ENCODE measurements at regions not wholly inside any gene's neighbourhood (a gene's known extent, or its start where the extent isn't known, plus 50 kb on each side); places are given as distances from the start of the nearest gene placed in this dataset.

- H3K36me3 ChIP-seq (ENCODE audit: control insufficient read depth in 1 of 2, insufficient read depth in 2 of 2, low read length in 2 of 2), result no peaks in the 10 kb centered on the region
- no peak overlapping the region for H3K27ac ChIP-seq (ENCODE audit: low read length)
- H3K4me1 ChIP-seq (ENCODE audit: control insufficient read depth in 1 of 2, insufficient read depth in 2 of 2, low read length in 2 of 2), result no peaks in the 10 kb centered on the region
Measured at GRCh38 chr2:177075254-177075653, 137.3 kb upstream of the HNRNPA3 start.

DNA sequence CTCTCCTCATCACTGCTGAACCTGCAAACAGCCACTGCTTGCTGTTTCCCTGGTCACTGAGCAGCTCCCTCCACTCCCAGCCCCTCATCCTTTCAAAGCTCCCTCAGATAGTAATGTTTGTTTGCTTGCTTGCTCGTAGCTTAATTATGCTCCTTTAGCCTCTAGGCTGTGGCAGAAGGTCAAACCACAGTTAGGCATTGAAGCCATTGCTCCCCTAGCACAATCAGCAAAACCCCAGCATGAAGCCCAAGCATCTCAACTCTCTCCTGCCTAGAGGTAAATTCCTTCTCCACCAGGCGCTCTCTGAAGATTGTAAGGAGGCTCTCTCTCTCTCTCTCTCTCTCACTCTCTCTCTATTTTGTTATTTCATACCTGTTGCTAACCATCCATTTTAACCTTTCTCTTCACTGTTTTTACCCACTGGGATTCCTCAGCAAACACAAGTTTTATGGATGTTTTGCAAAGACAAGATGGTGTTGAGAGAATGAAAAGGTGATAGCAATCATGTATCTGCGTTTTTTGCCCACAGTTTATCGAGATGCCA lies 135.9 kb upstream of the HNRNPA3 start:
- H3K4me3 ChIP-seq (ENCODE audit: low read depth in 1 of 2, low read length in 2 of 2), result no peak overlapping the region
- H3K9me3 ChIP-seq (ENCODE audit: control insufficient read depth in 1 of 2, low read length in 2 of 2), result no peaks in the 10 kb centered on the region
- no peaks in the 10 kb centered on the region for H3K4me1 ChIP-seq (ENCODE audit: control insufficient read depth in 1 of 2, insufficient read depth in 2 of 2, low read length in 2 of 2)
- no peaks in the 10 kb centered on the region for H3K36me3 ChIP-seq (ENCODE audit: control insufficient read depth in 1 of 2, insufficient read depth in 2 of 2, low read length in 2 of 2)
- no peak overlapping the region for H3K27ac ChIP-seq (ENCODE audit: low read length)
- no peaks in the 10 kb centered on the region for H3K27me3 ChIP-seq (ENCODE audit: low read depth, low read length)

More at GRCh38 chr2:177075254-177075653, 137.3 kb upstream of the HNRNPA3 start:
- H3K27me3 ChIP-seq (ENCODE audit: low read depth, low read length), result no peaks in the 10 kb centered on the region
- H3K9me3 ChIP-seq (ENCODE audit: control insufficient read depth in 1 of 2, low read length in 2 of 2), result no peaks in the 10 kb centered on the region
- no peak overlapping the region for H3K4me3 ChIP-seq (ENCODE audit: low read depth in 1 of 2, low read length in 2 of 2)

GRCh38 chr2:177077778-177078177 lies 134.8 kb upstream of the HNRNPA3 start:
- Histone ChIP-seq H3K4me1 (ENCODE audit: control insufficient read depth in 1 of 2, insufficient read depth in 2 of 2, low read length in 2 of 2) (no peaks in the 10 kb centered on the region), H3K9me3 (ENCODE audit: control insufficient read depth in 1 of 2, low read length in 2 of 2) (no peaks in the 10 kb centered on the region), H3K4me3 (ENCODE audit: low read depth in 1 of 2, low read length in 2 of 2) (no peak overlapping the region), H3K27me3 (ENCODE audit: low read depth, low read length) (no peaks in the 10 kb centered on the region), H3K27ac (ENCODE audit: low read length) (no peak overlapping the region), H3K36me3 (ENCODE audit: control insufficient read depth in 1 of 2, insufficient read depth in 2 of 2, low read length in 2 of 2) (no peaks in the 10 kb centered on the region)

DNA sequence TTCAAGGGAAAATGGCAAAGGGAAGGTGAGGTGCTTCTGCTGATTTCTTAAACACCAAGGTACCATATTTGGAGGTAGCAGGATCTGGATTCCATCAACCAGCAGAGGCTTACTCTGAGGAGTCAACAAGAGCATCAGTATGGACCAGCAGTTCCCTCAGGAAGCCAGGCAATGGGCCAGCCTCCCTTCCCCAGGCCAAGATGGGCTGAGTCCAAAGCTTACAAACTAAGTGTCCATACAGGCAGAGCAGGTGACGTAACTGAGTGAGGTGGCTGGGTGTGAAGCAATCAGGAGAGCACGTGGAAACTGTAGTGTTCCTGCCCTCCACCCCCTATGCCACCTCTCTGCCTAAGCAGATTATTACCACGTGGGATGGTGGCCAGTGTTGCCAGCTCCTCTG lies 134.2 kb upstream of the HNRNPA3 start:
- no peaks in the 10 kb centered on the region for H3K9me3 ChIP-seq (ENCODE audit: control insufficient read depth in 1 of 2, low read length in 2 of 2)
- no peaks in the 10 kb centered on the region for H3K27me3 ChIP-seq (ENCODE audit: low read depth, low read length)
- no peak overlapping the region for H3K4me3 ChIP-seq (ENCODE audit: low read depth in 1 of 2, low read length in 2 of 2)
- no peaks in the 10 kb centered on the region for H3K4me1 ChIP-seq (ENCODE audit: control insufficient read depth in 1 of 2, insufficient read depth in 2 of 2, low read length in 2 of 2)
- H3K36me3 ChIP-seq (ENCODE audit: control insufficient read depth in 1 of 2, insufficient read depth in 2 of 2, low read length in 2 of 2), result no peaks in the 10 kb centered on the region
- no peak overlapping the region for H3K27ac ChIP-seq (ENCODE audit: low read length)

- H3K4me3 ChIP-seq (ENCODE audit: low read depth in 1 of 2, low read length in 2 of 2), result no peak overlapping the region
Measured at GRCh38 chr2:177078855-177079254, 133.7 kb upstream of the HNRNPA3 start.

GRCh38 chr2:177080746-177081284 lies 131.8 kb upstream of the HNRNPA3 start:
- no peaks in the 10 kb centered on the region for H3K4me1 ChIP-seq (ENCODE audit: control insufficient read depth in 1 of 2, insufficient read depth in 2 of 2, low read length in 2 of 2)
- no peaks in the 10 kb centered on the region for H3K9me3 ChIP-seq (ENCODE audit: control insufficient read depth in 1 of 2, low read length in 2 of 2)

More at GRCh38 chr2:177078855-177079254, 133.7 kb upstream of the HNRNPA3 start:
- no peaks in the 10 kb centered on the region for H3K9me3 ChIP-seq (ENCODE audit: control insufficient read depth in 1 of 2, low read length in 2 of 2)
- no peak overlapping the region for H3K27ac ChIP-seq (ENCODE audit: low read length)
- H3K27me3 ChIP-seq (ENCODE audit: low read depth, low read length), result no peaks in the 10 kb centered on the region
- no peaks in the 10 kb centered on the region for H3K36me3 ChIP-seq (ENCODE audit: control insufficient read depth in 1 of 2, insufficient read depth in 2 of 2, low read length in 2 of 2)
- H3K4me1 ChIP-seq (ENCODE audit: control insufficient read depth in 1 of 2, insufficient read depth in 2 of 2, low read length in 2 of 2), result no peaks in the 10 kb centered on the region

DNA sequence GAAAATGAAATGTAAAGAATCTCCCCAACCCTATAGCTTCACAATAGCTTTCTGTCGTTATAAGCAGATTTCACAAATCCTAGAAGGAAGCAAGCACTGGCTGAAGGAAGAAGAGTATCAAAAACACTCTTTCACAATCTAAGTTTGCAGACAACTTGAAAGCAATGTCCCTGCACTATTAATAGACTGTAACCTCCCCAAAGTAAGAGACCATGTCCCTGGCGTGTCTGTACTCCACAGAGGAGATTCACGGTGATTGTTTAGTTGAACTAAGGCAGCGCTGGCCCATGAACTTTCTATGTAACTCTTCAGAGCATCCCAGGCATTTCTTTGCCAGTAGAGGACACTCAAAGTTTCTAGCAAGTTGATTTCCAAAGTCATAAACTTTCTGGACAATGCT lies 128.0 kb upstream of the HNRNPA3 start:
- Histone ChIP-seq H3K9me3 (ENCODE audit: control insufficient read depth in 1 of 2, low read length in 2 of 2) (no peaks in the 10 kb centered on the region), H3K36me3 (ENCODE audit: control insufficient read depth in 1 of 2, insufficient read depth in 2 of 2, low read length in 2 of 2) (no peaks in the 10 kb centered on the region), H3K4me1 (ENCODE audit: control insufficient read depth in 1 of 2, insufficient read depth in 2 of 2, low read length in 2 of 2) (no peaks in the 10 kb centered on the region), H3K4me3 (ENCODE audit: low read depth in 1 of 2, low read length in 2 of 2) (no peak overlapping the region), H3K27me3 (ENCODE audit: low read depth, low read length) (no peaks in the 10 kb centered on the region), H3K27ac (ENCODE audit: low read length) (no peak overlapping the region)

More at GRCh38 chr2:177080746-177081284, 131.8 kb upstream of the HNRNPA3 start:
- H3K4me3 ChIP-seq (ENCODE audit: low read depth in 1 of 2, low read length in 2 of 2), result no peak overlapping the region
- no peaks in the 10 kb centered on the region for H3K27me3 ChIP-seq (ENCODE audit: low read depth, low read length)
- H3K27ac ChIP-seq (ENCODE audit: low read length), result no peak overlapping the region
- H3K36me3 ChIP-seq (ENCODE audit: control insufficient read depth in 1 of 2, insufficient read depth in 2 of 2, low read length in 2 of 2), result no peaks in the 10 kb centered on the region

DNA sequence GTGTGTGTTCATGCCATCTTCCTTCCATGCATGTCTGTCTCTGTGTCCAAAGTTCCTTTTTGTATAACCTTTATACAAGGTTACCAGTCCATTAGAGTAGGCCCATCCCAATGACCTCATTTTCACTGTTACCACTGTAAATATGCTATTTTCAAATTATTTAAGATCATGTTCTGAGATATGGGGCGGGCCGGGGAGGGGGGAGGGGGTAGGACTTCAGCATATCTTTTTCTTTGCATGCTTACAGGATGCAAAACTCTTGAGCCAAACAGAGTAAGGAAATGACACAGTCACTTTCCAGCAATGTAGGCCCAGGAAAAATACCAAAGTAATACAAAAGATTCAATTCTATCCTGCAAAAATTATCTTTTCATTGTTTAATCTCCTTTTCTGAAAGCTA lies 124.1 kb upstream of the HNRNPA3 start:
- H3K4me3 ChIP-seq (ENCODE audit: low read depth in 1 of 2, low read length in 2 of 2), result no peak overlapping the region
- H3K36me3 ChIP-seq (ENCODE audit: control insufficient read depth in 1 of 2, insufficient read depth in 2 of 2, low read length in 2 of 2), result no peaks in the 10 kb centered on the region
- no peaks in the 10 kb centered on the region for H3K9me3 ChIP-seq (ENCODE audit: control insufficient read depth in 1 of 2, low read length in 2 of 2)
- no peaks in the 10 kb centered on the region for H3K4me1 ChIP-seq (ENCODE audit: control insufficient read depth in 1 of 2, insufficient read depth in 2 of 2, low read length in 2 of 2)
- no peak overlapping the region for H3K27ac ChIP-seq (ENCODE audit: low read length)
- no peaks in the 10 kb centered on the region for H3K27me3 ChIP-seq (ENCODE audit: low read depth, low read length)

DNA sequence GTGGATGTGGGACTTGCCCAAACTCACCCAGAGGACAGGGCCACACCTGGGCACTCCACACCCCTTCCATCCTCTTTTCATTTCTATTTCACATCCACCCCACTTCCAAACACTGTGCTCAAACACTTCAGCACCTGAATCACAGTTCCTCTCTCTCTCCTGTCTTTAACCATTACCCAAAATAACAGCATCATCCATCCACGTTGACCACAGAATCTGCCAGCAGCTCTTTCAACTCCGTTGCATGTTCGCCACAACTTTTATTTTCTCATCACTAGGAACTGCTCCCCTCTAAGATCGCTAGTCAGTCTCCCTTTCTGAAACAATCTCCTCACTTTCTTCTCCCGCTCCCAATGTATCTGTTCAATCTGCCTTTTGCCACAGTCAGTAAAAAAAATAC lies 121.6 kb upstream of the HNRNPA3 start:
- no peaks in the 10 kb centered on the region for H3K27me3 ChIP-seq (ENCODE audit: low read depth, low read length)
- no peak overlapping the region for H3K4me3 ChIP-seq (ENCODE audit: low read depth in 1 of 2, low read length in 2 of 2)
- no peaks in the 10 kb centered on the region for H3K4me1 ChIP-seq (ENCODE audit: control insufficient read depth in 1 of 2, insufficient read depth in 2 of 2, low read length in 2 of 2)
- H3K27ac ChIP-seq (ENCODE audit: low read length), result no peak overlapping the region
- no peaks in the 10 kb centered on the region for H3K36me3 ChIP-seq (ENCODE audit: control insufficient read depth in 1 of 2, insufficient read depth in 2 of 2, low read length in 2 of 2)
- no peaks in the 10 kb centered on the region for H3K9me3 ChIP-seq (ENCODE audit: control insufficient read depth in 1 of 2, low read length in 2 of 2)

DNA sequence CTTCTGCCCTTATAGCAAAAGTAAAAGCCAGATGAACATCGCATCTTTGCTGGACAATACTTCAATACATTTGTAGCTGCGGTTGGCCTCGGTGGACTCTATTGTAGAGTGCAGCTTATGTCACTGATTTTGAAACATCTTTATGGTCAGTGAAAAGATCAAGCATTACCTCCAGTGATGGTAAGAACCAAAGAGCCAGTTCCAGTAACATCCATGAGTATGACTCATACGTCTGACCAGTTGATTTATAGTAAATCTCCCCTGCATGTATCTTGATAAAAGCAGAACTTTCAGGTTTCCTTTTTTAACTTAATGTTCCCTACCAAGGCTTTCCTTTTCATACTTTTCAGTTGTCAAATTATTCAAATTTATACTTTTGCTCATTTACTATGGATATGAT lies 119.2 kb upstream of the HNRNPA3 start:
- no peaks in the 10 kb centered on the region for H3K36me3 ChIP-seq (ENCODE audit: control insufficient read depth in 1 of 2, insufficient read depth in 2 of 2, low read length in 2 of 2)

DNA sequence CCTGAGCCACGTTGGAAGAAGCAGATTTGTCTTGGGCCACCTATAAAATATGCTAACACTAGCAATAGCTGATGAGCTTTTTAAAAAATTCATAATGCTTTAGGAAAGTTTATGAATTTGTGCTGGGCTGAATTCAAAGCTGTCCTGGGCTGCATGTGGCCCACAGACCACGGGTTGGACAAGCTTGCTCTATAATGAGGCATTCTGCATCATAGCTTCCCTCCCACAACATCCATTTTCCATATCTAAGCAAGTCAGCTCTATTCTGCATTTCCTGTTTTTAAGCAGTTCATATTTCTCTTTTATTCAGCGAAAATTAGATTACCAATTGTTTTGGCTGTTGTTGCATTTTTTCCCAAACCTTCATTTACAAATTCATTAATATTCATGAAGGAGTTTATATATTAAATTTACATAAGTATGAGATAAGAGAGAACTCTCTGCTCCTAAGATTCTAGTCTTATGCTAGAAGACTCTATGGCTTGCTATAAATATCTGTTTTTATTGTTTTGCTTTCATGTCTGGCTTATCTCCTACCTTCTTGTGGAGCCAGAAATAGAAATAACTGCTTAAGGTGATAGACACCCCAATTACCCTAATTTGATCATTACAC lies 114.5 kb upstream of the HNRNPA3 start:
- Histone ChIP-seq H3K4me1 (ENCODE audit: control insufficient read depth in 1 of 2, insufficient read depth in 2 of 2, low read length in 2 of 2) (no peaks in the 10 kb centered on the region), H3K9me3 (ENCODE audit: control insufficient read depth in 1 of 2, low read length in 2 of 2) (no peaks in the 10 kb centered on the region), H3K36me3 (ENCODE audit: control insufficient read depth in 1 of 2, insufficient read depth in 2 of 2, low read length in 2 of 2) (no peaks in the 10 kb centered on the region), H3K4me3 (ENCODE audit: low read depth in 1 of 2, low read length in 2 of 2) (no peak overlapping the region), H3K27ac (ENCODE audit: low read length) (no peak overlapping the region), H3K27me3 (ENCODE audit: low read depth, low read length) (no peaks in the 10 kb centered on the region)

More for the DNA sequence above, 119.2 kb upstream of the HNRNPA3 start:
- H3K27ac ChIP-seq (ENCODE audit: low read length), result no peak overlapping the region
- H3K27me3 ChIP-seq (ENCODE audit: low read depth, low read length), result no peaks in the 10 kb centered on the region
- H3K4me1 ChIP-seq (ENCODE audit: control insufficient read depth in 1 of 2, insufficient read depth in 2 of 2, low read length in 2 of 2), result no peaks in the 10 kb centered on the region
- no peaks in the 10 kb centered on the region for H3K9me3 ChIP-seq (ENCODE audit: control insufficient read depth in 1 of 2, low read length in 2 of 2)
- H3K4me3 ChIP-seq (ENCODE audit: low read depth in 1 of 2, low read length in 2 of 2), result no peak overlapping the region

- no peaks in the 10 kb centered on the region for H3K27me3 ChIP-seq (ENCODE audit: low read depth, low read length)
- no peaks in the 10 kb centered on the region for H3K4me1 ChIP-seq (ENCODE audit: control insufficient read depth in 1 of 2, insufficient read depth in 2 of 2, low read length in 2 of 2)
- no peak overlapping the region for H3K4me3 ChIP-seq (ENCODE audit: low read depth in 1 of 2, low read length in 2 of 2)
- no peaks in the 10 kb centered on the region for H3K9me3 ChIP-seq (ENCODE audit: control insufficient read depth in 1 of 2, low read length in 2 of 2)
- H3K36me3 ChIP-seq (ENCODE audit: control insufficient read depth in 1 of 2, insufficient read depth in 2 of 2, low read length in 2 of 2), result no peaks in the 10 kb centered on the region
- H3K27ac ChIP-seq (ENCODE audit: low read length), result no peak overlapping the region
Measured at GRCh38 chr2:177101930-177102329, 110.7 kb upstream of the HNRNPA3 start.
